ENCODE measurements at regions not wholly inside any gene's neighbourhood (a gene's known extent, or its start where the extent isn't known, plus 50 kb on each side); places are given as distances from the start of the nearest gene placed in this dataset.
"Not testable (repeated sequence)": the region's sequence is repeated elsewhere in the genome, so short reads cannot be mapped to it uniquely, and the experiment has no call there.

GRCh38 chr16:29094729-29095624 lies 110.1 kb downstream of the LAT start:
- in situ Hi-C loops (cut with HindIII; ENCODE audit: low sequenced_read_pairs); DNase-seq (ENCODE audit: low spot score): not testable (repeated sequence)

- in situ Hi-C loops (cut with HindIII; ENCODE audit: low sequenced_read_pairs); DNase-seq (ENCODE audit: low spot score): not testable (repeated sequence)
Measured at GRCh38 chr16:29094325-29094724, 109.5 kb downstream of the LAT start.

- in situ Hi-C loops (cut with HindIII; ENCODE audit: low sequenced_read_pairs) = not testable (repeated sequence)
Measured at GRCh38 chr16:29089679-29090078, 104.8 kb downstream of the LAT start.

GRCh38 chr16:29087673-29088072 lies 102.8 kb downstream of the LAT start:
- in situ Hi-C loops (cut with HindIII; ENCODE audit: low sequenced_read_pairs); DNase-seq (ENCODE audit: low spot score): not testable (repeated sequence)

More at GRCh38 chr16:29089679-29090078, 104.8 kb downstream of the LAT start:
- DNase-seq (ENCODE audit: low spot score) = not testable (repeated sequence)

- peak; percentile 25 for DNase-seq (ENCODE audit: low spot score)
- in situ Hi-C loops (cut with HindIII; ENCODE audit: low sequenced_read_pairs) = not testable (repeated sequence)
Measured at GRCh38 chr16:29081829-29082639, 97.2 kb downstream of the LAT start.

- in situ Hi-C loops (cut with HindIII; ENCODE audit: low sequenced_read_pairs); DNase-seq (ENCODE audit: low spot score): not testable (repeated sequence)
Measured at GRCh38 chr16:29074554-29075402, 89.9 kb downstream of the LAT start.

GRCh38 chr16:29062235-29062634 lies 77.4 kb downstream of the LAT start:
- DNase-seq (ENCODE audit: low spot score); in situ Hi-C loops (cut with HindIII; ENCODE audit: low sequenced_read_pairs): not testable (repeated sequence)

- in situ Hi-C loops (cut with HindIII; ENCODE audit: low sequenced_read_pairs); DNase-seq (ENCODE audit: low spot score): not testable (repeated sequence)
Measured at GRCh38 chr16:29061467-29061921, 76.6 kb downstream of the LAT start.

GRCh38 chr16:29060022-29060810 lies 75.4 kb downstream of the LAT start:
- DNase-seq (ENCODE audit: low spot score); in situ Hi-C loops (cut with HindIII; ENCODE audit: low sequenced_read_pairs): not testable (repeated sequence)

- DNase-seq (ENCODE audit: low spot score); in situ Hi-C loops (cut with HindIII; ENCODE audit: low sequenced_read_pairs): not testable (repeated sequence)
Measured at GRCh38 chr16:29059575-29059974, 74.7 kb downstream of the LAT start.
